HUES64 (cell line): ENCODE measurements at regions not wholly inside any gene's neighbourhood (a gene's known extent, or its start where the extent isn't known, plus 50 kb on each side); places are given as distances from the start of the nearest gene placed in this dataset.

ENCODE experiments used
- H3K27ac ChIP-seq: 2 replicates; pipeline ENCODE4 v1.7.0; 2013; ENCODE audit warnings: low read depth, low read length, inconsistent platforms
- H3K27me3 ChIP-seq: 2 replicates; pipeline ENCODE4 v1.6.1; 2013; ENCODE audit warnings: mild to moderate bottlenecking, low read length; ENCODE audit not compliant: insufficient read depth
- H3K36me3 ChIP-seq: 2 replicates; pipeline ENCODE4 v1.6.1; 2013; ENCODE audit warnings: mild to moderate bottlenecking, low read length; ENCODE audit not compliant: insufficient read depth
- H3K4me1 ChIP-seq: 2 replicates; pipeline ENCODE4 v1.6.1; 2013; ENCODE audit warnings: mild to moderate bottlenecking, low read length, moderate library complexity; ENCODE audit not compliant: insufficient read depth
- H3K4me3 ChIP-seq: 2 replicates; pipeline ENCODE4 v1.5.1; 2013; ENCODE audit warnings: mild to moderate bottlenecking, low read length, moderate library complexity
- H3K9ac ChIP-seq: 2 replicates; pipeline ENCODE4 v1.6.1; 2013; ENCODE audit warnings: mild to moderate bottlenecking, low read depth, low read length
- H3K9me3 ChIP-seq: 2 replicates; pipeline ENCODE4 v1.6.1; 2013; ENCODE audit warnings: low read depth, low read length; ENCODE audit not compliant: insufficient read depth
- WGBS: fragments of 150-250, 120-280 bp; methylation state at CpG from one replicate; pipeline ENCODE4 v1.1.7; 2013; ENCODE audit warnings: missing lambda C conversion rate; 5-methylcytosine and 5-hydroxymethylcytosine counted together

GRCh38 chr18:5058768-5059695 lies 138.0 kb downstream of the AKAIN1 start:
- H3K4me1 ChIP-seq: no peaks in the 10 kb centered on the region
- H3K27ac ChIP-seq: no peak overlapping the region
- 85% methylated on average over 11 of the region's 17 CpGs for WGBS
- no peaks in the 10 kb centered on the region for H3K27me3 ChIP-seq
- H3K9me3 ChIP-seq: no peaks in the 10 kb centered on the region
- no peak overlapping the region for H3K4me3 ChIP-seq
- no peak overlapping the region for H3K9ac ChIP-seq
- no peaks in the 10 kb centered on the region for H3K36me3 ChIP-seq

GRCh38 chr18:5057386-5058348 lies 139.4 kb downstream of the AKAIN1 start:
- H3K27me3 ChIP-seq: no peaks in the 10 kb centered on the region
- WGBS: 47% methylated on average over 11 of the region's 13 CpGs
- H3K9ac ChIP-seq: no peak overlapping the region
- H3K4me3 ChIP-seq: no peak overlapping the region
- H3K9me3 ChIP-seq: no peaks in the 10 kb centered on the region
- H3K36me3 ChIP-seq: no peaks in the 10 kb centered on the region
- H3K4me1 ChIP-seq: no peaks in the 10 kb centered on the region
- no peak overlapping the region for H3K27ac ChIP-seq

GRCh38 chr18:5052491-5052890 lies 144.6 kb downstream of the AKAIN1 start:
- Histone ChIP-seq H3K36me3 (no peaks in the 10 kb centered on the region), H3K27me3 (no peaks in the 10 kb centered on the region), H3K27ac (no peak overlapping the region), H3K9me3 (no peaks in the 10 kb centered on the region), H3K4me1 (no peaks in the 10 kb centered on the region), H3K4me3 (no peak overlapping the region), H3K9ac (no peak overlapping the region)
- 95% methylated on average over 3 of the region's 4 CpGs for WGBS

GRCh38 chr18:5051207-5051606 lies 145.8 kb downstream of the AKAIN1 start:
- no peak overlapping the region for H3K4me3 ChIP-seq
- H3K36me3 ChIP-seq: no peaks in the 10 kb centered on the region
- no peaks in the 10 kb centered on the region for H3K9me3 ChIP-seq
- 93% methylated on average over 1 of the region's 2 CpGs for WGBS
- H3K9ac ChIP-seq: no peak overlapping the region
- no peak overlapping the region for H3K27ac ChIP-seq
- H3K4me1 ChIP-seq: no peaks in the 10 kb centered on the region
- no peaks in the 10 kb centered on the region for H3K27me3 ChIP-seq

- H3K27me3 ChIP-seq: no peaks in the 10 kb centered on the region
- no peak overlapping the region for H3K9ac ChIP-seq
- no peaks in the 10 kb centered on the region for H3K36me3 ChIP-seq
- no peak overlapping the region for H3K27ac ChIP-seq
- 96% methylated on average over 3 of the region's 3 CpGs for WGBS
- H3K4me1 ChIP-seq: no peaks in the 10 kb centered on the region
- H3K9me3 ChIP-seq: no peaks in the 10 kb centered on the region
- no peak overlapping the region for H3K4me3 ChIP-seq
Observed at GRCh38 chr18:5049124-5049523, 147.9 kb downstream of the AKAIN1 start.

GRCh38 chr18:5040476-5040875 lies 156.6 kb downstream of the AKAIN1 start:
- Histone ChIP-seq H3K4me3 (no peak overlapping the region), H3K9ac (no peak overlapping the region), H3K9me3 (peaks cover 6% of the 10 kb centered on the region; the same call in 1 of the 2 replicates), H3K27me3 (peaks cover 25% of the 10 kb centered on the region), H3K4me1 (peaks cover 11% of the 10 kb centered on the region), H3K27ac (no peak overlapping the region), H3K36me3 (no peaks in the 10 kb centered on the region)
- WGBS: 93% methylated on average over 3 of the region's 3 CpGs

GRCh38 chr18:5036523-5036922 lies 160.5 kb downstream of the AKAIN1 start:
- H3K4me1 ChIP-seq: peaks cover 11% of the 10 kb centered on the region
- H3K9ac ChIP-seq: no peak overlapping the region
- H3K36me3 ChIP-seq: no peaks in the 10 kb centered on the region
- H3K27ac ChIP-seq: no peak overlapping the region
- H3K27me3 ChIP-seq: peaks cover 25% of the 10 kb centered on the region
- no peak overlapping the region for H3K4me3 ChIP-seq
- peaks cover 11% of the 10 kb centered on the region for H3K9me3 ChIP-seq

- Histone ChIP-seq H3K4me1 (no peaks in the 10 kb centered on the region), H3K27ac (no peak overlapping the region), H3K4me3 (no peak overlapping the region), H3K9ac (no peak overlapping the region), H3K27me3 (no peaks in the 10 kb centered on the region), H3K36me3 (no peaks in the 10 kb centered on the region), H3K9me3 (peaks cover 17% of the 10 kb centered on the region)
- 95% methylated on average over 1 of the region's 2 CpGs for WGBS
Observed at GRCh38 chr18:5031216-5031615, 165.8 kb downstream of the AKAIN1 start.

- 96% methylated on average over 2 of the region's 3 CpGs for WGBS
- Histone ChIP-seq H3K36me3 (no peaks in the 10 kb centered on the region), H3K27ac (no peak overlapping the region), H3K4me3 (no peak overlapping the region), H3K27me3 (no peaks in the 10 kb centered on the region), H3K4me1 (no peaks in the 10 kb centered on the region), H3K9me3 (peaks cover 13% of the 10 kb centered on the region), H3K9ac (no peak overlapping the region)
Observed at GRCh38 chr18:5030636-5031035, 166.4 kb downstream of the AKAIN1 start.

- H3K9ac ChIP-seq: no peak overlapping the region
- peaks cover 6% of the 10 kb centered on the region for H3K9me3 ChIP-seq
- no peaks in the 10 kb centered on the region for H3K36me3 ChIP-seq
- no peak overlapping the region for H3K4me3 ChIP-seq
- H3K27ac ChIP-seq: no peak overlapping the region
- no peaks in the 10 kb centered on the region for H3K27me3 ChIP-seq
- H3K4me1 ChIP-seq: no peaks in the 10 kb centered on the region
- 90% methylated on average over 5 of the region's 5 CpGs for WGBS
Observed at GRCh38 chr18:5029592-5029991, 167.5 kb downstream of the AKAIN1 start.

GRCh38 chr18:5024741-5025140 lies 172.3 kb downstream of the AKAIN1 start:
- H3K4me3 ChIP-seq: no peak overlapping the region
- H3K27me3 ChIP-seq: no peaks in the 10 kb centered on the region
- peaks cover 6% of the 10 kb centered on the region; the same call in 1 of the 2 replicates for H3K9me3 ChIP-seq
- no peaks in the 10 kb centered on the region for H3K36me3 ChIP-seq
- 84% methylated on average over 2 of the region's 2 CpGs for WGBS
- no peak overlapping the region for H3K9ac ChIP-seq
- no peak overlapping the region for H3K27ac ChIP-seq
- H3K4me1 ChIP-seq: no peaks in the 10 kb centered on the region
